GM21825 (cell line): ENCODE measurements at regions not wholly inside any gene's neighbourhood (a gene's known extent, or its start where the extent isn't known, plus 50 kb on each side); places are given as distances from the start of the nearest gene placed in this dataset.
"Not testable (repeated sequence)": the region's sequence is repeated elsewhere in the genome, so short reads cannot be mapped to it uniquely, and the experiment has no call there.

ENCODE experiments used
- ATAC-seq: cut with Tn5 transposase; IDR thresholded peaks from one replicate; pipeline ENCODE4 v1.9.1; 2021; ENCODE audit warnings: mild to moderate bottlenecking, moderate library complexity; ENCODE audit not compliant: unreplicated experiment

DNA sequence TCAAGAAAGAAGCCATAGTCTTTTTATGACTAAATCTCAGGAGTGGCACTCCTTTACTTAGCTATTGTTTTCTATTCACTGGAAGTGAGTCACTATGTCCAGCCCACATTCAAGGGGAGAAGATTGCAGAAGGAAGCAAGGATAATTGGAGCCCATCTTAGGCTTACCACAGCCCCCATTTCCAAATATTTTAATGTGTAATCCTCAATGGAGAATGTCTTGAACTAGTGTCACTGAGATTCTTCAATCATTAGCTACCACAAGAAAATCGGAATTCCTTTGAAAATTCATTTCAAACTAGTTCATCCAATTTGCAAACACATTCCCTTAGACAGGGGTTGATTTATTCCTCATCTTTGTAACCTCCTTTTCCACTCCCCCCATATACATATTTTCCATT, 84.7 kb downstream of the DLEU7 start:
- ATAC-seq = no peak

DNA sequence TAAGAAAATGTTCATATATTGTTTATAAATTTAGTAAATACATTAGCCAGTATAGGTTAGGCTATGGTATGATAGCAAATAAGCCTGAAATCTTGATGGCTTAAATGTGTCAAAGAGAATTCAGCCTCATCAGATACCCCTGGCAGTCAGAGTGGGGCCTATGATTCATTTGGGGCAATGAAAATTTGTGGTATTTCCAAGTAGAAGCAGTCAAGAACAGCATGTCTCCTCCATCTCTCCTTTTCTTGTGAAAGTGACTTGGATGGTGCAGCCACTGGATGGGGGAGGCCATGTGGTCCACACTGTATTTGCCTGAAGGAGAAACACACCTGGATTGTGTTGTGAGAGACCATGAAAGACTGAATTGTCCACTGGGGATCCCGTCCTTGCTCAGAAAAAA, 82.7 kb downstream of the DLEU7 start:
- ATAC-seq = no peak

DNA sequence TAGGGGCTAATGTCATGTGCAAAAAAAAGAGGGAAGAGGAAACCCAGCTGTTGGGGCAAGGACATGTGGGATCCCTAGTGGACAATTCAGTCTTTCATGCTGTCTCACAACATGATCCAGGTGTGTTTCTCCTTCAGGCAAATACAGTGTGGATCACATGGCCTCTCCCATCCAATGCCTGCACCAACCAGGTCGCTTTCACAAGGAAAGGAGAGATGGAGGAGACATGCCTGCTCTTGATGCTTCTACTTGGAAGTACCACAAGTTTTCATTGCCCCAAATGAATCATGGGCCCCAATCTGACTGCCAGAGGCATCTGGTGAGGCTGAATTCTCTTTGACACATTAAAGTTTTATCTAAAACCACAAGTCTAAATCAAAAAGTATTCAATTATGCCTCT, 82.1 kb downstream of the DLEU7 start:
- ATAC-seq = no peak

GRCh38 chr13:50762969-50763567, 80.4 kb downstream of the DLEU7 start:
- ATAC-seq = no peak

GRCh38 chr13:50766013-50766412, 77.5 kb downstream of the DLEU7 start:
- ATAC-seq = no peak

DNA sequence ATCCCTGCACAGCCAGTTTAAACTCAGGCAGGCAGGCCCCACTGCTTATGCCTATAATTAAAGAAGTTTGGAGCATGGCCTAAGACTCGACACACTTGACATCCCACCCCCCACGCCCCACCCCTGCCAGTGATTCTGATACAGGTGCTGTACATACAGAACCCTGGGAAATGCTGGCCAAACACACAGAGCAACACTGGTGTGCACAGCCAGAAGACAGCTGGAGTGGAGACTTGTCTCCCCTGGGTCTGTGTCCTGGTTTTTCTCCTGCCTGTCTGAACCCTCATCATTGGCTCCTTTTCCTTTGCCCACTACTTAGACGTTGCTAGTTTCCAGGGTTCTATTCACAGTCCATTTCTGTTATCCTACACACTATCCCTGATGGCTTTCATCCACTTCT, 76.8 kb downstream of the DLEU7 start:
- no peak for ATAC-seq

DNA sequence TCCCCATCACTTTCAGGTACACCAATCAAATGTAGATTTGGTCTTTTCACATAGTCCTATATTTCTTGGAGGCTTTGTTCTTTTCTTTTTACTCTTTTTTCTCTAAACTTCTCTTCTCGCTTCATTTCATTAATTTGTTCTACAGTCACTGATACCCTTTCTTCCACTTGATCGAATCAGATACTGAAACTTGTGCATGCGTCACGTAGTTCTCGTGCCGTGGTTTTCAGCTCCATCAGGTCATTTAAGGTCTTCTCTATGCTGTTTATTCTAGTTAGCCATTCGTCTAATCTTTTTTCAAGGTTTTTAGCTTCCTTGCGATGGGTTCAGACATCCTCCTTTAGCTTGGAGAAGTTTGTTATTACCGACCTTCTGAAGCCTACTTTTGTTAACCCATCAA, 70.6 kb downstream of the DLEU7 start:
- not testable (repeated sequence) for ATAC-seq
